ENCODE measurements at regions not wholly inside any gene's neighbourhood (a gene's known extent, or its start where the extent isn't known, plus 50 kb on each side); places are given as distances from the start of the nearest gene placed in this dataset.

DNA sequence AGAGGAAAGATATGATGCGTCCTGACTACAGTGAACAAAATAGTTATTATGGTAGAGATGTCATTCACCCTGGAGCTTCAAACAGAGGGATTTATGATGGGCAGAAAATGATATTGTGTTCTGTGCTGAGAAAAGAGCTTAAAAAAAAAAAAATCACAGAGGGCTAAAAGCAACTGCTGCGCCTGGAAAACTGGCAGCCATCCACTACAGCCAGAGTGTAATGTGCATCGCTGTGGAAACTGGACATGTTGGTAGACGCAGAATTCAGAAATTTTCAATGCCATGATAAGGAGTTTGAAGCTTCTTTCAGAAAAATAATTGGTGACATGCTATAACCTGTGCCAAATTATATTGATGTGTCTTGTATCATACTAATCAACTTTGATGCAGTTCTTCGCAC lies 122.9 kb upstream of the SOX11 start:
- CTCF ChIA-PET = no interaction called here
- Mint-ChIP-seq H3K27ac (no peak overlapping the region), H3K36me3 (no peaks in the 10 kb centered on the region), H3K4me3 (no peak overlapping the region), H3K4me1 (no peaks in the 10 kb centered on the region), H3K27me3 (no peaks in the 10 kb centered on the region), H3K9me3 (peaks cover 10% of the 10 kb centered on the region)
- DNase-seq = no peak

- no peak for DNase-seq
- CTCF ChIA-PET = no interaction called here
- Mint-ChIP-seq H3K36me3 (no peaks in the 10 kb centered on the region), H3K27ac (no peak overlapping the region), H3K27me3 (no peaks in the 10 kb centered on the region), H3K4me3 (no peak overlapping the region), H3K4me1 (no peaks in the 10 kb centered on the region), H3K9me3 (peaks cover 4% of the 10 kb centered on the region)
These were observed 116.2 kb upstream of the SOX11 start for GRCh38 chr2:5576015-5576414.

GRCh38 chr2:5587766-5588165 lies 104.4 kb upstream of the SOX11 start:
- CTCF ChIA-PET = no interaction called here
- Mint-ChIP-seq H3K4me3 (no peak overlapping the region), H3K27me3 (no peaks in the 10 kb centered on the region), H3K9me3 (peaks cover 13% of the 10 kb centered on the region), H3K27ac (no peak overlapping the region), H3K36me3 (no peaks in the 10 kb centered on the region), H3K4me1 (no peaks in the 10 kb centered on the region)
- DNase-seq = no peak

- Mint-ChIP-seq H3K27ac (no peak overlapping the region), H3K36me3 (no peaks in the 10 kb centered on the region), H3K27me3 (no peaks in the 10 kb centered on the region), H3K9me3 (peaks cover 9% of the 10 kb centered on the region), H3K4me1 (no peaks in the 10 kb centered on the region), H3K4me3 (no peak overlapping the region)
- CTCF ChIA-PET = no interaction called here
- no peak for DNase-seq
These were observed 103.6 kb upstream of the SOX11 start for GRCh38 chr2:5588601-5589000.

DNA sequence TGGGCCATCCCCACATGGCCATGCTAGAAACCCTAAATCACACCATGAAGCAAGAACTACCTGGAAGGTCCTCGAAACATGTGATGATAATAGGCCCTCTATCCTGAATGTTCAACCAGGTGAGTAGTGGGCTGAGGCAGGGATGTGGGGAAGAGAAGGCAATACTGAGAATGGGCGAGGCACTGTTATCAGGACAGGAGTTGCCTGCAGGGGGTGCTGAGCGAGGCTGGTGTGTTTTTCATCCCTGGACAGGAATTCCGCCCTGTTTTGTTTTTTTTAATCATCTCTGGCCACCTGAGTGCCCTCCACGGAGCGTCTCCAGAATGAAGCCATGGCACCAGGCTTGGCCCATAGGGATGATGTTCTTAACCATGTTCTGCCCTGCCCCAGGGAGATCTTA lies 103.0 kb upstream of the SOX11 start:
- CTCF ChIA-PET = no interaction called here
- H3K4me1 Mint-ChIP-seq = no peaks in the 10 kb centered on the region
- H3K4me3 Mint-ChIP-seq = no peak overlapping the region
- no peaks in the 10 kb centered on the region for H3K27me3 Mint-ChIP-seq
- peaks cover 9% of the 10 kb centered on the region for H3K9me3 Mint-ChIP-seq
- DNase-seq = no peak
- H3K27ac Mint-ChIP-seq = no peak overlapping the region
- H3K36me3 Mint-ChIP-seq = no peaks in the 10 kb centered on the region

- Mint-ChIP-seq H3K27ac (no peak overlapping the region), H3K9me3 (peaks cover 9% of the 10 kb centered on the region), H3K27me3 (no peaks in the 10 kb centered on the region), H3K4me3 (no peak overlapping the region), H3K36me3 (no peaks in the 10 kb centered on the region), H3K4me1 (no peaks in the 10 kb centered on the region)
- DNase-seq = no peak
- CTCF ChIA-PET = no interaction called here
These were observed 101.3 kb upstream of the SOX11 start for GRCh38 chr2:5590886-5591285.

GRCh38 chr2:5592916-5593315 lies 99.3 kb upstream of the SOX11 start:
- Mint-ChIP-seq H3K9me3 (peaks cover 7% of the 10 kb centered on the region), H3K36me3 (no peaks in the 10 kb centered on the region), H3K27me3 (no peaks in the 10 kb centered on the region), H3K27ac (no peak overlapping the region), H3K4me1 (no peaks in the 10 kb centered on the region), H3K4me3 (no peak overlapping the region)
- CTCF ChIA-PET = no interaction called here
- no peak for DNase-seq

- H3K4me1 Mint-ChIP-seq = no peaks in the 10 kb centered on the region
- H3K36me3 Mint-ChIP-seq = no peaks in the 10 kb centered on the region
- no peak for DNase-seq
- H3K27me3 Mint-ChIP-seq = no peaks in the 10 kb centered on the region
- H3K4me3 Mint-ChIP-seq = no peak overlapping the region
- H3K27ac Mint-ChIP-seq = no peak overlapping the region
- peaks cover 7% of the 10 kb centered on the region for H3K9me3 Mint-ChIP-seq
- CTCF ChIA-PET = no interaction called here
These were observed 97.9 kb upstream of the SOX11 start for GRCh38 chr2:5594249-5594695.

DNA sequence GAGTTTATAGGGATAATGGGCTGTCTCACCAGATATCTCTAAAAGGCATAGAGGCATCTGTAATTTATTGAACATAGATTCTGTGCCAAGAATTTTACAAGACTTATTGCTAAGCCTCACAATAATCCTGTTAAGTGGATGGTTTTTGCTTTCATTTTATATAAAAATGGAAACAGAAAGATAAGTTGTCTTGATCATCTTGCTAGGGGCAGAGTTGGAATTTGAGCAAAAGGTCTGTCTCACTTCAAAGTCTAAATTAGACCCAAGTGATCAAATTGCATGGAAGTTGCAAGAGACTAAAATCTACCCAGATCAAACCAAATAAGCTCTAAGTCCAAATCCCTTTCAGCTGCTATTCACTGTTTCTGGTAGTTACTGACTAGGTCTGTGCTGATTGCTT lies 95.3 kb upstream of the SOX11 start:
- Mint-ChIP-seq H3K27ac (no peak overlapping the region), H3K36me3 (no peaks in the 10 kb centered on the region), H3K4me1 (no peaks in the 10 kb centered on the region), H3K9me3 (no peaks in the 10 kb centered on the region), H3K4me3 (no peak overlapping the region), H3K27me3 (no peaks in the 10 kb centered on the region)
- no peak for DNase-seq
- CTCF ChIA-PET = no interaction called here

- H3K27ac Mint-ChIP-seq = no peak overlapping the region
- H3K36me3 Mint-ChIP-seq = no peaks in the 10 kb centered on the region
- no peak for DNase-seq
- CTCF ChIA-PET = no interaction called here
- no peaks in the 10 kb centered on the region for H3K4me1 Mint-ChIP-seq
- H3K4me3 Mint-ChIP-seq = no peak overlapping the region
- no peaks in the 10 kb centered on the region for H3K27me3 Mint-ChIP-seq
- no peaks in the 10 kb centered on the region for H3K9me3 Mint-ChIP-seq
These were observed 94.0 kb upstream of the SOX11 start for GRCh38 chr2:5598156-5598555.

- CTCF ChIA-PET = no interaction called here
- Mint-ChIP-seq H3K4me3 (no peak overlapping the region), H3K4me1 (no peaks in the 10 kb centered on the region), H3K36me3 (no peaks in the 10 kb centered on the region), H3K9me3 (peaks cover 15% of the 10 kb centered on the region), H3K27me3 (no peaks in the 10 kb centered on the region), H3K27ac (no peak overlapping the region)
- DNase-seq = no peak
These were observed 83.0 kb upstream of the SOX11 start for GRCh38 chr2:5609201-5609600.

DNA sequence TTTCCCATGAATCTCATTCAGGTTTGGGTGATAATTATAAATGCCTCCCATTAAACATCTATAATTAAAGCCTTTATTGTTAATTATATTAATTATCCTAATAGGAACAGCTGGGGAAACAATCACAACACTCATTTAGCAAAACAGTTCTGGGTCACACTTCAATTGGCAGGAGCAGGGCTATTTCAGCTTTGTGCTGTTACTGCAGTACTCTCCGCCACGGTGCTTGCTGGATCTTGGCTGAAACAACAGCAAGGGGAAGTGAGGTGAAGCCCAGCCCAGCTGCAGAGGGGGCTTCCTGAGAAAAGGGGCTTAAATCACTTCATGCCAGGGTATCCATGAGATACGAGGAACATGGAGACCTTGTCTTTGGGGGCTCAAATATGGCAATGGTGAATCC lies 79.5 kb upstream of the SOX11 start:
- H3K9me3 Mint-ChIP-seq = peaks cover 15% of the 10 kb centered on the region
- no peaks in the 10 kb centered on the region for H3K27me3 Mint-ChIP-seq
- no peaks in the 10 kb centered on the region for H3K4me1 Mint-ChIP-seq
- no peak for DNase-seq
- CTCF ChIA-PET = no interaction called here
- no peak overlapping the region for H3K4me3 Mint-ChIP-seq
- no peaks in the 10 kb centered on the region for H3K36me3 Mint-ChIP-seq
- no peak overlapping the region for H3K27ac Mint-ChIP-seq

GRCh38 chr2:5616019-5616418 lies 76.2 kb upstream of the SOX11 start:
- Mint-ChIP-seq H3K4me1 (no peaks in the 10 kb centered on the region), H3K36me3 (no peaks in the 10 kb centered on the region), H3K27me3 (no peaks in the 10 kb centered on the region), H3K9me3 (peaks cover 12% of the 10 kb centered on the region), H3K4me3 (no peak overlapping the region), H3K27ac (no peak overlapping the region)
- CTCF ChIA-PET = no interaction called here
- no peak for DNase-seq

DNA sequence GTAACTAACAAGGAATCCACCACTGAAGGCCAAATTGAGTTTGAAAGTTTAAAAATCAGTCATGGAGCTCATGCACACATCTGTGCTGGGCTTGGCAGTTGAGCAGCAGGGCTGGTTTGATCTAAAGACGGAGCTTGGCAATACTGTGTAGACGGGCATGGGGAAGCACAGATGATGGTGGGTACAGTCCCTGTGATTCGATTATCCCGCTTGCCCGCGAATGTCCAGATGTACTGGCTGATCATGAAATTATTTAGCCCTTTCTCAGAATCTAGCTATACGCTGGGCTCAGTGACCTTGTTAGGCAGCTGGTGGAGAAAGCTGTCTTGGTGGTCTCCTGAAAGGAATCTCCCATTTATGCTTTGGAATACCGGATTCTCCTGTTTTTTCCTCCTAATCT lies 74.8 kb upstream of the SOX11 start:
- Mint-ChIP-seq H3K4me1 (no peaks in the 10 kb centered on the region), H3K27ac (no peak overlapping the region), H3K27me3 (no peaks in the 10 kb centered on the region), H3K4me3 (no peak overlapping the region), H3K9me3 (peaks cover 7% of the 10 kb centered on the region), H3K36me3 (no peaks in the 10 kb centered on the region)
- CTCF ChIA-PET = no interaction called here
- no peak for DNase-seq

- no peaks in the 10 kb centered on the region for H3K36me3 Mint-ChIP-seq
- peaks cover 10% of the 10 kb centered on the region for H3K9me3 Mint-ChIP-seq
- CTCF ChIA-PET = no interaction called here
- H3K27me3 Mint-ChIP-seq = no peaks in the 10 kb centered on the region
- no peak overlapping the region for H3K4me3 Mint-ChIP-seq
- DNase-seq = no peak
- H3K4me1 Mint-ChIP-seq = no peaks in the 10 kb centered on the region
- no peak overlapping the region for H3K27ac Mint-ChIP-seq
These were observed 74.4 kb upstream of the SOX11 start for GRCh38 chr2:5617796-5618195.

DNA sequence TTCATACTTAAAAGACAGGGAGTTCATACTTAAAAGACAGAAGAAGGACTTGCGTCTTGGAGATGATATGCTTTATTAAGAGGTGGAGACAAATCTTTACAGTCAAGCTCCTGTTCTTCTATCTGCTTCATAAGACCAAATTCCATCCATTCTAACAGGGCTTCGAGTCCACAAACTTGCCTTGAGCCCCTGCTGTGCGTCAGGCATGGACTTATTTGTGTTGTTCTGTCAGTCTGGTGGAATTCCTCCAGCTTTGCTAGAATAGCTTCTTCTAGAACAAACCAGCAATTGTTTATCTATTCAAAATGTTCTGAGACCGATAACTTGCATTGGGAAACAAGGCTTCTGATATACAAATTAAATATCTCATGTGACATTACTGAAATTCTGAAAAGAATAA lies 73.9 kb upstream of the SOX11 start:
- Mint-ChIP-seq H3K4me1 (no peaks in the 10 kb centered on the region), H3K9me3 (peaks cover 11% of the 10 kb centered on the region), H3K27ac (no peak overlapping the region), H3K27me3 (no peaks in the 10 kb centered on the region), H3K4me3 (no peak overlapping the region), H3K36me3 (no peaks in the 10 kb centered on the region)
- DNase-seq = no peak
- CTCF ChIA-PET = no interaction called here
